Suppressor macrophage (primary cell): ENCODE measurements at regions not wholly inside any gene's neighbourhood (a gene's known extent, or its start where the extent isn't known, plus 50 kb on each side); places are given as distances from the start of the nearest gene placed in this dataset.
A peak's percentile ranks its signal among the peaks of the same experiment; 100 is the strongest.
"Not testable (repeated sequence)": the region's sequence is repeated elsewhere in the genome, so short reads cannot be mapped to it uniquely, and the experiment has no call there.

ENCODE experiments used
- DNase-seq, 4 experiments: peaks; one replicate each; pipeline ENCODE4 v3.0.0-alpha.2; 2020 to 2022

DNA sequence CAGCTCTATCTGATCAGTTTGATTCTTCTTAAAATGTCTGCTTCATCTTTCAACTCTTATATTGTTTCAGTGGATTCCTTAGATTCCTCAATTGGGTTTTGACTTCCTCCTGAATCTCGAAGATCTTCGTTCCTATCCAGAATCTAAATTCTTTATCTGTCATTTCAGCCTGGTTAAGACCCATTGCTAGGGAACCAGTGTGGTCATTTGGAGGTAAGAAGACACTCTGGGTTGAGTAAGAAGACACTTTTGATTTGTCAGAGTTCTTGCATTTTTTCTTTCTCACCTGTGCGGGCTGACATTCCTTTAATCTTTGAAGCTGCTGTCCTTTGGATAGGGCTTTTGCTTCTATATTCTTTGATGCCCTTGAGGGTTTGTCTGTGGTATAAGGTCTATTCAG is 291.9 kb downstream of the SLC7A11 start:
- no peak for DNase-seq

DNA sequence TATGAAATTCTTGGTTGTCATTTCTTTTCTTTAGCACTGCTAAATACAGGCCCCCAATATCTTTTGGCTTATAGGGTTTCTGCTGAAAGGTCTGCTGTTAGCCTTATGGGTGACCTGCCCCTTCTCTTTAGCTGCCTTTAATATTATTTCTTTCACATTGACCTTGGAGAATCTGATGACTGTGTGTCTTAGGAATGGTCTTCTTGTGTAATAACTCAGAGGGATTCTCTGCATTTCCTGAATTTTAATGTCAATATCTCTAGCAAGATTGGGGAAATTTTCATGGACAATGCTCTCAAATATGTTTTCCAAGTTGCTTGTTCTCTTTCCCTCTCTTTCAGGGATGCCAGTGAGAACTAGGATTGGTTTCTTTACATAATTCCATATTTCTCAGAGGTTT is 292.4 kb downstream of the SLC7A11 start:
- no peak for DNase-seq

DNA sequence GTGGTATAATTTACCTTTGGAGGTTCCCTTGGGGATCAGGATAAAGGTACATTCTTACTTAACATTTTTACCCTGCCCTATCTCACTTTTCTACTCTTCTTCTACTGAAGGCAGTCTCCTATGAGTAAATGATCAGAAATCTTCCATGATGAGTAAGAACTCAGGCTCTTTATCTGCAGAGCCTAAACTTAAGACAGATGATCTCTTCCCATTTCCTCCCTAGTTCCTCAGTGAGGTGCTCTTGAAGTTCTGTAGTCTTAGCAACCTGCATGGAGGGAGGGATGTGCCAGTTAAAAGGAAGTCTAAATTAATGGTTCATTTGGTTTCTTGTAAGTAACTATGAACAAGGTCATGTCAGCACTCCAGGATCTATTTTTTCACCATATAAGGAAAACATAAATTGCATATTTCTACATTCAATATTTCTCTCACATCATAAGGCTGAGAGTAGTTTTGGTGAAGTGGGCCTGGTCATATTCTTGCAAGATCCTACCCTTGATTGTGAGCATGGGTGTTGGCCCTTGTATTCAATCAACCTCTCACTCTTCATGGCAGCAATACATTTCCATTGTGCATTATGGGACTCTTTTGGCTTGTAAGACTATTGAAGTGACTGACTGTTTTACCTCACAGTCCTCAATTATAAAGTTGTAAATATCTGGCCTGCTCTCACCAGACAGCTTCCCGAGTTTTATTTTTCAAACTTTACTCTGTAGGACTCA is 295.5 kb downstream of the SLC7A11 start:
- DNase-seq: no peak

DNA sequence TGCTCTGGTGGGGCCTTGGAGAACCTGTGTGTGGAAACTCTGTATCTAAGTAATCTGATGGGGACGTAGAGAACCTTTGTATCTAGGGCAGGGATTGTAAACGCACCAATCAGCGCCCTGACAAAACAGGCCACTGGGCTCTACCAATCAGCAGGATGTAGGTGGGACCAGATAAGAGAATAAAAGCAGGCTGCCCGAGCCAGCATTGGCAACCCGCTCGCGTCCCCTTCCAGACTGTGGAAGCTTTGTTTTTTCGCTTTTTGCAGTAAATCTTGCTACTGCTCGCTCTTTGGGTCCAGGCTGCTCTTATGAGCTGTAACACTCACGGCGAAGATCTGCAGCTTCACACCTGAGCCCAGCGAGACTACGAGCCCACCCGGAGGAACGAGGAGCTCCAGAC is 299.3 kb downstream of the SLC7A11 start:
- not testable (repeated sequence) for DNase-seq

DNA sequence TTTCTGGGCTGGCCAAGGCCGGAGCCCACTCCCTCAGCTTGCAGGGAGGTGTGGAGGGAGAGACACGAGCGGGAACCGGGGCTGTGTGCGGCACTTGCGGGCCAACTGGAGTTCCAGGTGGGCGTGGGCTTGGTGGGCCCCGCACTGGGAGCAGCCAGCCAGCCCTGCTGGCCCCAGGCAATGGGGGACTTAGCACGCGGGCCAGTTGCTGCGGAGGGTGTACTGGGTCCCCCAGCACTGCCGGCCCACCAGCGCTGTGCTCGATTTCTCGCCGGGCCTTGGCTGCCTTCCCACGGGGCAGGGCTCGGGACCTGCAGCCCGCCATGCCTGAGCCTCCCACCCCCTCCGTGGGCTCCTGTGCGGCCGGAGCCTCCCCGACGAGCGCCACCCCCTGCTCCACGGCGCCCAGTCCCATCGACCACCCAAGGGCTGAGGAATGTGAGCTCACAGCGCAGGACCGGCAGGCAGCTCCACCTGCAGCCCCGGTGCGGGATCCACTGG is 300.1 kb downstream of the SLC7A11 start:
- DNase-seq: not testable (repeated sequence)

DNA sequence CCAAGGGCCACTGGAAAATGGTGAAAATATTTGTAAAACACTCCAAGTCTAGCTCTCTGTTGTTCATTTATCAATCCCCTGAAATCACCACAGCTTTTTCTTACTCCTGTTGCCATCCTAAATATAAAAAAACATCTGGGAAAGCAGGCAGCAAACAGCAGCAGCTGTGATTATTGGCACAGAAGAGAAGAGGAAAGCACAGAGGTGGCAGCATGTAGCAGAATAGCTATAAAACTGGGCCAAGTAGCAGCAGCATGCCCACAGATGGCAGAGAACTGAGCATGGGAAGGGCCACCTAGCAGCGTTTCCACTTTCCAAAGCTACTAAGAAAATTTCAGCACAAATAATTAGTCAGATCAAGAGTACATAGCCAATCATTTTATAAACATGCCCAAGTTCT is 307.2 kb downstream of the SLC7A11 start:
- DNase-seq: no peak

DNA sequence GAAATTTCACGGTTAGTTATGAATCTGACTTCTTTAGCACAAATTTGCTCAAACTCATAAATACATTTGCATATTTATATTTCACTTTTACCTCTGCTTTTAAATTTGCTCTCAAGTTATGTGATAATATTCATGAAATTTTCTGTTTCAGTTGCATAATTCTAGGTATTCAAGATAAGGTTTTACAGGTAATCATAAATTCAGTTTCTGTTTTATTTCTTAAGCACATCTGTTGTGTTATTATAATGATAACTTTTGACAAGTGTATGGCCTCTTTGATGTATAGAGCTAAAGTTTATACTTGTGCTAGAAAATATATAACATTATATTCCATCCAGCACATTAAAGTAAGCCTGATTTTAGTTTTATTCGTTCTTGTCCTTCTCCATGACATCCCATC is 308.1 kb downstream of the SLC7A11 start:
- DNase-seq: no peak

DNA sequence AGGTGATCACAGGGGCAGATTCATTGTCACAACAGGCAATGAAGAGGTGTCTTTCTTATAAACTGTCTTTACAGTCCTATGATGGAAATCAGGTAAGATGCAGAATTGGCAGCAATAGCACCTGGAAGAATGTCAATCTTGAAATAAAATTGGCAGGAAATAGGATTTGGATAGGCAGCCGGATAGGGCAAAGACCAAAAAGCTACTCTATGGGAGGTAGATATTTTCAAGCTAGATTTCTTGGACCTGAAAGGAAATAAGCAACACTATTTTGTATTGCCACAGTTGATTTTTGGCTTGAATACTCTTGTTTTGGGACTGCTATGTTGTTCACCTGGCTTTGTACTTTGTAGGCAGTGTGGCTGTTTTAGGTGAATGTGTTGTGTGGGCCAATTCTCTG is 314.2 kb downstream of the SLC7A11 start:
- no peak for DNase-seq

DNA sequence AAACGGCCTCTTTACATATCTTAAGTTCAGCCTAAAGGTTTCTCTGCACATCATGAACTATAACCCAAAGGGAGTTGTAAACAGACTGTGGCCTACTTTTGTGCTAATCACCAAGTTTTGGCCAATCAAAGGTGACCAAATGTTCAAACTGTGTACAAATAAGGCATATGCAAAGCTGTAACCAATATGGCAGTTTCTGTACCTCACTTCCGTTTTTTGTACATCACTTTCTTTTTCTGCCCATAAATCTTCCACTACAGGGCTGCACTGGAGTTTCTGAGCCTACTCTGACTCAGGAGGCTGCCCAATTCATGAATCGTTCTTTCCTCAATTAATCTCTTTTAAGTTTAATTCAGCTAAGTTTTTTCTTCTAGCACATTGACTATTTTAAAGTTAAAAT is 318.7 kb downstream of the SLC7A11 start:
- DNase-seq: no peak

DNA sequence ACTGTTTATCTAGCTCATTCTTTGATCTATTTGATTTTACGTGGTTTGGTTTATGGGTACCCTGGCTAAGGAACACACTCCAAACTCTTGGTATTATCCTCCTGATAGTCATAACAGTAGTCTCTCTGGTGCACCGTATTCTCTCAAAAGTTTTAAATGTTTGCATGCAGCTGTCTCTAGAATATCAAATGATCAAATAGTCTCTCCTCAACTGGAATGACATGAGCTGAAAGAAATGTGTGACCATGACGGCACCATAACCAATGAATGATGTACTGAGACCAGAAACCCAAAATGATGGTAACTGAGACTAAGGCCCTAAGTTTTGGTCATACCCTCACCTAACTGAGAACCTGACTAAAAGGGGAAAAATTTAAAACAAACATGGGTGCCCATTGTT is 319.4 kb downstream of the SLC7A11 start:
- no peak for DNase-seq

DNA sequence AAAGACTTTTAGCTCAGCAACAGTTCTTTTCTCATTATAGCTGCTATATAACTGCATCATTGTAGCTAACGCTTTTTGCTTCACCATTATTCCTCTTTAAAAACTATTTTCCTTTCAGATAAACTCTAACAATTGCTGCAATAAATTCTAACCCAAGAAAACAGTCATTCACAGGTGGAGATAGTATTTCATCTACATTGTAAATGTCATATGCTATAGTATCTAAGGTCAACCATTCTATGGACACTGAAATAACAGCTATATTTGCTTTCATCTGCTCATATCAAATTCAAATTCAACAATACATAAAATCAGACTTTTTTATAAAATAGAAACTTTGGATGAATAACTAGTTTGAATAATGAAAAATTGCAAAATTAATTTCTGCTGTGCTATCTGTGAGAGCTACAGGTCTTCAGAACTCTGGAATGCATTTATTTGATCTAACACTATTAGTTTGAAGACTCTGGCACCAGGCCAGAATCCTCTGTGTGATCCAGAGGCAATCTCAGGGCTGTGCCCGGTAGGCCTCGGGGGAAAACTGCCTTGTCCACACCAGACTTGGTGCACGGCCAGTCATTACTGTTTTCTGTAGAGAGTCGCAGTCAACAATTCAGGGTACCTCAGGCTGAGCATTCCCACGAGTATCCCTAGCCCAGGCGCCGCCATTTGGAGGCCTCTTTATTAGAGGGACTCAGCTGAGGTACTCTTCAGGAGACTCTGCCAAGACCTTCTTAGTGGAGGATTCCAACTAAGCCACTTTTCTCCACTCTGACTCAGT is 332.4 kb downstream of the SLC7A11 start:
- DNase-seq: peak in 1 of 4 experiments; percentile 4

DNA sequence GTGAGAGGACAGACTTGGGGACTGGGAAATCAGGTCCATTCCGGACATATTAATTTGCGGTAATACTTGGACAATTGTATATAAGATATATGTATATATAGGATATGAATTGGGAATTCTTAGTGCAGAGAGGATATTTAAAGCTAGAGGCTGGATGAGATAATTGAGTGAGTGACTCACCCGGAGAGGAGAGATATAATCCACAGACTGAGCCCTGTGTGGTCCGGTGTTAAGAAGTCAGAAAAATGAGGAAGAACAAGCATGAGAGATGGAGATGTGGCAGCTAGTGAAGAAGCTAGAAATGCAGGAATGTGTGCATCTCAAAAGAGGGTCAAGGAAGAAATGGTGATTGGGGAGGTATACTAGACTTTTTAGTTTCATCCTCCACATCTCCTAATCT is 336.2 kb downstream of the SLC7A11 start:
- DNase-seq: no peak

DNA sequence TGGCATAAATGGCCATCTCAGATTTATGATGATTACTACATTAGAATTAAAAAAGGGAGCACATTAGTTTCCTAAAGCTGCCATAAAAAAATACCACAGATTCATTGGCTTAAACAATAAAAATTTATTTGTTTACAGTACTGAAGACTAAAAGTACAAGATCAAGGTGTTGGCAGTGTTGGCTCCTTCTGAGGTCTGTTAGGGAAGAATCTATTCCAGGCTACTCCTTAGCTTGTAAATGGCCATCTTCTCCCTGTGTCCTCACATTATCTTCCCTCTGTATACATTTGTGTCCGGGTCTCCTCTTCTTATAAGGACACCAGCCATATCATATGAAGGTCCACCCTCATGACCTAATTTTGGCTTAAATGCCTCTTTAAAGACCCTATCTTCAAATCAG is 341.0 kb downstream of the SLC7A11 start:
- no peak for DNase-seq

DNA sequence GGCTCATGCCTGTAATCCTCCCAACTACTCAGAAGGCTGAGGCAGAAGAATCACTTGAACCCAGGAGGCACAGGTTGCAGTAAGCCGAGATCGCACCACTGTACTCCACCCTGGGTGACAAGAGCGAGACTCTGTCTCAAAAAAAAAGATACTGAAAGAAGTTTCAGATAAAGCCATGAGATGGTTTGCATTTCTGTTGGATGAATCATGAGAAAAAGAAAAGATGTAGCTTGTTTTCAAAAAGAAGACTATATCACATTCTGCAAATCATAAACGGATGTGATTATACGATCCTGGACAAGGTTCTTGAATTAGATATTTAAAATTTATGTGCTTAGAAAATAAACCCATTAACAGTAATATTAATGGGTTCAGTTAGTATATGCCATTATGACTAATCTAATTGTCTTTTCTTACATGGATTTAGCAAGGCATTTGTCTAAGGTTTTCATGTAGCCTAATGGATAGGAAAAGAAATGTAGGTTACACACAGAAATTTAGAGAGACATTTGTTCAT is 345.9 kb downstream of the SLC7A11 start:
- DNase-seq: no peak

DNA sequence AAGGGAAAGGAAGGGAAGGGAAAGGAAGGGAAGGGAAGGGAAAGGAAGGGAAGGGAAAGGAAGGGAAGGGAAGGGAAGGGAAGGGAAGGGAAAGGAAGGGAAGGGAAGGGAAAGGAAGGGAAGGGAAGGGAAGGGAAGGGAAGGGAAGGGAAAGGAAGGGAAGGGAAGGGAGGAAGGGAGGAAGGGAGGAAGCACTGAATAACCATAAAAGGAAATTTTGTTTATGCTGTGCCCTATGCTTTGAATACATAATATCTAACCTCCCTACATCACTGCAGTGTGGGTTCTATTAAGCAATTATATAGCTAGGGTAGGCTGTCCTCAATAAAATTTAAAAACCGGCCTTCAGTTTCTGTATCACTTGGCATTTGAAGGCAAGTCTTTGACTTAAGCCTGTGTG is 346.6 kb downstream of the SLC7A11 start:
- not testable (repeated sequence) for DNase-seq

DNA sequence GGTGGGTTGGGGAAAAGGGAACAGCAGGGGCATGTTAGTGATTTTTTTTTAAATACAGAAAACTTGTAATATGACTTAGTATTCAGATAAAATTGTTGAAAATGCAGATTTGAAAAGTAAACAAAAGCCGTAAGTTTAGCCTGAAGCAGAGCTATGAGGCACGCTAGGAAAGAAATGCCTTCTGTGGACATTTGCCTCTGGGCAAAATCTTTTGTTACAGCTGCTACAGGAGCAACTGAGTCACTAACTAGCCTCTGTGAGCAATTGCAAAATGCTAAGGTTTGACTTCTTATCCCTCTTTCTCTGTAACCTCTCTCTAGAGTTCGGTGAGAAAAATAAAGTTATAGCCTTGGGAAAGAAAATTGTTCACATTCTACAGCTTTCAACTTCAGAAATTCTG is 350.0 kb downstream of the SLC7A11 start:
- DNase-seq: no peak

DNA sequence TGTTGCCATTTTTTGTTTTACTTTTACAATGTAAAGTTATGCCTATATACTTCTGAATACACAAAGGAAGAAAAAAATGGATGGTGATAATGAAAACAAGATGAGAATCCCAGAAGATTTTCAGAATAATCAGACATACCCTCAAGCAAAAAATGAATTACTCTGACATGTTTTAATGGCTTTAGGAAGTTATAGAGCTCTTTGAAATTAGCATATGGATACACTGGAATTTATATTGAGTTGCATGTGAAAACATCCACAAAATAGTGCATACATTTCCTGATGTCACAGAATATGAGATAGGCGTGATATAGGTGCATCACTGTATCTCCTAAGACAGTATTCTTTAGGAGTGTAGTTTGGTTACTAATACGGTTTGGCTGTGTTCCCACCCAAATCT is 351.3 kb downstream of the SLC7A11 start:
- no peak for DNase-seq

DNA sequence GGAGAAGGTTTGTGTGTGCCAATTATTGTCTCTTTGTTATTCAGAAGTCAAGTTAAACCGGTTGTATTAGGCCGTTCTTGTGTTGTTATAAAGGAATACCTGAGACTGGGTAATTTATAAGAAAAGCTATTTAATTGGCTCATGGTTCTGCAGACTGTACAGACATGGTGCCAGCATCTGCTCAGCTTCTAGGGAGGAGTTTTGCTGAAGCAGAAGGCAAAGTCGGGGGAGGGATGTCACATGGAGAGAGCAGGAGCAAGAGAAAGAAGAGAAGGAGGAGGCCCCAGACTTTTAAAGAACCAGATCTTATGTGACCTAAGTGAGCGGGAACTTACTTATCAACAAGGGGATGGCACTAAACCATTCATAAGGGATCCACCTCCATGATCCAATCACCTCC is 349.3 kb upstream of the PCDH18 start:
- no peak for DNase-seq

DNA sequence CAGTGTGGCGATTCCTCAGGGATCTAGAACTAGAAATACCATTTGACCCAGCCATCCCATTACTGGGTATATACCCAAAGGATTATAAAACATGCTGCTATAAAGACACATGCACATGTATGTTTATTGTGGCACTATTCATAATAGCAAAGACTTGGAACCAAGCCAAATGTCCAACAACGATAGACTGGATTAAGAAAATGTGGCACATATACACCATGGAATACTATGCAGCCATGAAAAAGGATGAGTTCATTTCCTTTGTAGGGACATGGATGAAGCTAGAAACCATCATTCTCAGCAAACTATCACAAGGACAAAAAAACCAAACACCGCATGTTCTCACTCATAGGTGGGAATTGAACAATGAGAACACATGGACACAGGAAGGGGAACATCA is 335.8 kb upstream of the PCDH18 start:
- not testable (repeated sequence) for DNase-seq

DNA sequence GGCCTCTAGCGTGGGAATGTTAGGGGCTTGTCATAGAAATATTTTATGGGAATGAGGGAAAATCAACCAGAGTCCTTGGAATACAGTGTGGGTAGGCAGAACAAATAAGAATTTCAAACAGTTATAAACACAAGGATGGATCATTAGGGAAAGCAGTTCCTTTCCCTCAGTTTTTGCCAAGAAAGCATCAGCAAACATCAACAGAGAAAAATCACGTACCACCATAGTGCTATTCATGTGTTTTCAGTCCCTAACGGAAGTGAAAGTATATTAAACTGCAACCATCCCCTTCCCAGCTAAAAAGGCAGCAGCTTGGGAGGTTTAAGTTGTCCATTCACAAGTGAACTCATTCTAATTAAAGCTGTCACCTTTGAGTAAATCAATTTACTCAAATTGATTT is 334.4 kb upstream of the PCDH18 start:
- no peak for DNase-seq

DNA sequence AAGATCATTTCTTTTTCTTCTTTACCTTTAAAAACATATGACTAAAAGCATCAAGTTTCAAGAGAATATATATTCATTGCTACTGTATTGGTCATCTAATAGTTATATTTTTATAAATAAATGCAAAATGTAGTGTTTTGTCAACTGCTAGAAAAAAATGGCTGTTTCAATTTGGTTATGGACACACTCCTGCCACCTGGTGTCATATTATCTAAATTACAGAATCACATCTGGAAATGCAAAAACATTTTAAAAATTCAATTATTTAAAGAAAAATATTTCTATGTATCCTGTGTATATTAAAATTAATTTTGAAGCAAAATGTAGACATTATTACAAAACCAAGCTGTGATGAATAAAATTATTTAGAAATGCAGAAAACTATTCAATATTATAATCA is 329.4 kb upstream of the PCDH18 start:
- DNase-seq: peak in 3 of 4 experiments; percentile 14 to 45 (median 20)

DNA sequence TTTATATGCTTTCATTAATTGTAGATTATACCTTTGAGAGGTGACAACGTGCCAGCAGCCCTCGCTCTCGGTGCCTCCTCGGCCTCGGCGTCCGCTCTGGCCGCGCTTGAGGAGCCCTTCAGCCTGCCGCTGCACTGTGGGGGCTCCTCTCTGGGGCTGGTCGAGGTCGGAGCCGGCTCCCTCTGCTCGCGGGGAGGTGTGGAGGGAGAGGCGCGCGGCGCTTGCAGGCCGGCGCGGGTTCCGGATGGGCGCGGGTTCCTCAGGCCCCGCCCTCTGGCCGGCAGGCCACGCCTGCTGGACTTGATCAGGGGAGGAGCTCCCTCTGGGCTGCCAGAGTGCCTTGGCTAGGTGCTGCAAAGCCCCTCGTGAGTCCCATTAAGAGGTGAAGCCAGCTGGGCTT is 321.1 kb upstream of the PCDH18 start:
- no peak for DNase-seq

DNA sequence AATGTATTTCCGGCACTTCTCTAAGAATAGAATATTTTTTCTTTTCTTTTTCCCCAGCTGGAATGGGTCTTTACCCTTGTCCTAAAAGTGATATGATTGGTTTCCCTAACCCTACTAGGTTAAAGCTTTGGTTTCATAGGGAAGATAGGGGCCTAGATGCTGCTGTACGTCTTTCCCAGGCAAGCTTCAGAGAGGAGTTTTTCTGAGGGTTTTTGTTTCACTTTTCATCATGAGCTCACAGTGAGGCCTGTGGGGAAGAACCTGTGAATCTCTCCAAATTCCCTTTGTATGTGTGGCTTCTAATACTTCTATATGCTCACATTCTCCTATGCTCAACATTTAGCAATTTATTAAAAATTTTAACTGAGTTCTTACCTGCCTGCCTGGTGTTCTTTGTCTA is 320.0 kb upstream of the PCDH18 start:
- DNase-seq: no peak

DNA sequence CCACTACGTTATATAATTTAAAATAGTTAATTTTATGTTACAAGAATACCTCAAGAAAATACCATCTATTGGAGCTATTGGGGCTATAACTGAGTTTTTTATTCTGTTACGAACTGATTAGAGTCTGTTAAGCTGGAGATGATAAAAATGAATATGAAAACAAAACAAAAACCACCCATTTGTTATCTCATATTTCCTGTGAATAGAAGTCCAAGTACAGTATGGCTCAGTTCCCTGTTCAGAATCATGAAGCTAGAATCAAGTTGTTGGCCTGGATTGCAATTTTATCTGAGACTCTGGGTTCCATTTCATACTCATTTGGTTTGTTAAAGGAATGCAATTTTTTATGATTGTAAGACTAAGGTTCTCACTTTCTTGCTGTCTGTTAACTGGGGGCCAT is 319.1 kb upstream of the PCDH18 start:
- DNase-seq: no peak
